HepG2 (cell line): ENCODE measurements at regions not wholly inside any gene's neighbourhood (a gene's known extent, or its start where the extent isn't known, plus 50 kb on each side); places are given as distances from the start of the nearest gene placed in this dataset.
A peak's percentile ranks its signal among the peaks of the same experiment; 100 is the strongest.
"Not testable (repeated sequence)": the region's sequence is repeated elsewhere in the genome, so short reads cannot be mapped to it uniquely, and the experiment has no call there.

Experiments used
- ATAC-seq: fragments of 200-7000 bp; cut with Tn5 transposase; 3 replicates; pipeline ENCODE4 v1.9.1; 2020; ENCODE audit warnings: mild to moderate bottlenecking, moderate library complexity
- BruUV-seq: library from RNA; stranded (reverse); fragments of 400-500 nt; replicated peaks from 2 replicates; lab custom pipeline; 2021; lab: Mats Ljungman, UMichigan
- CTCF ChIA-PET: fragments of 300-600 bp; formaldehyde crosslinking; extraction: SDS; loops from one replicate; lab custom pipeline; 2021; ENCODE audit warnings: low total read pairs, inconsistent platforms, low intra/inter-chr PET ratio; lab: Yijun Ruan, JAX
- POLR2A ChIA-PET: fragments of 350-600 bp; sonication (Branson Sonifier 250); formaldehyde crosslinking; loops from one replicate; lab custom pipeline; 2020; ENCODE audit warnings: antibody characterized with exemption, inconsistent platforms; lab: Yijun Ruan, JAX
- DNase-seq: peaks from one replicate; pipeline ENCODE4 v3.0.0-alpha.2; 2015; ENCODE audit warnings: low spot score
- FAIRE-seq: peaks from 3 replicates; lab custom pipeline; 2011; peaks lifted over from hg19 to GRCh38; lab: Jason Lieb, UNC
- H2AFZ ChIP-seq: one replicate; pipeline ENCODE4 v1.6.1; 2011; ENCODE audit warnings: low read length, inconsistent platforms
- H3K27ac ChIP-seq: fragments of 300-600 bp; 3 replicates; pipeline ENCODE4 v1.8.0; 2011; ENCODE audit warnings: mixed run types, mild to moderate bottlenecking, mixed read lengths, low read length, inconsistent platforms; ENCODE audit not compliant: insufficient read depth; ENCODE audit errors: extremely low read length
- H3K27me3 ChIP-seq, 2 experiments: fragments of 200-600 bp in 1 of 2; 2 replicates in 1 of 2; 3 replicates in 1 of 2; pipeline versions ENCODE4 v1.6.0 to v1.8.0; 2011; ENCODE audit warnings: low read length in 2 of 2, mild to moderate bottlenecking in 2 of 2, moderate library complexity in 2 of 2, inconsistent platforms in 1 of 2; ENCODE audit not compliant: insufficient read depth in 2 of 2, control insufficient read depth in 1 of 2
- H3K36me3 ChIP-seq, 2 experiments: fragments of 200-600 bp in 1 of 2; replicated peaks in 1 of 2; 2 replicates in 1 of 2; 3 replicates in 1 of 2; pipeline versions ENCODE4 v1.5.1 to v1.8.0; 2011; ENCODE audit warnings: low read length in 2 of 2, inconsistent platforms in 1 of 2; ENCODE audit not compliant: insufficient read depth in 2 of 2, control insufficient read depth in 1 of 2
- H3K4me1 ChIP-seq: 2 replicates; pipeline ENCODE4 v1.5.1; 2012; ENCODE audit warnings: low read length, inconsistent platforms; ENCODE audit not compliant: insufficient read depth
- H3K4me2 ChIP-seq: 2 replicates; pipeline ENCODE4 v1.6.0; 2011; ENCODE audit warnings: low read depth, low read length, inconsistent platforms
- H3K4me3 ChIP-seq, 3 experiments: fragments of 200-600 bp in 1 of 3; sonication (generic), shearing (Covaris generic) in 1 of 3; replicated peaks in 1 of 3; 2 replicates each; pipeline ENCODE4 v1.5.1; 2011 to 2016; ENCODE audit warnings: low read length in 3 of 3, inconsistent platforms in 2 of 3, low read depth in 2 of 3, mild to moderate bottlenecking in 2 of 3, control low read depth in 1 of 3, mixed read lengths in 1 of 3; ENCODE audit not compliant: insufficient read depth in 1 of 3
- H3K79me2 ChIP-seq: one replicate; pipeline ENCODE4 v1.6.1; 2011; ENCODE audit warnings: low read length, inconsistent platforms; ENCODE audit not compliant: insufficient read depth
- H3K9ac ChIP-seq: 2 replicates; pipeline ENCODE4 v1.6.0; 2011; ENCODE audit warnings: mild to moderate bottlenecking, low read depth, low read length, inconsistent platforms; ENCODE audit not compliant: insufficient read depth
- H3K9me3 ChIP-seq: 2 replicates; pipeline ENCODE4 v1.5.1; 2012; ENCODE audit warnings: mild to moderate bottlenecking, low read length
- H4K20me1 ChIP-seq: 2 replicates; pipeline ENCODE4 v1.6.0; 2011; ENCODE audit warnings: inconsistent platforms, mild to moderate bottlenecking, low read length, moderate library complexity; ENCODE audit not compliant: insufficient read depth
- WGBS: methylation state at CpG from one replicate; pipeline ENCODE4 v1.1.6; 2017; ENCODE audit warnings: low lambda C conversion rate; 5-methylcytosine and 5-hydroxymethylcytosine counted together
- in situ Hi-C: cut with HindIII; loops from 2 replicates; pipeline ENCODE4 v1.10.0; 2017; ENCODE audit warnings: low pct_unique_long_range_greater_than_20kb; ENCODE audit not compliant: extremely low pct_ligation_motif_present
- intact Hi-C: fragments of 100-400 bp; cut with micrococcal nuclease; formaldehyde crosslinking; loops from one replicate; pipeline ENCODE4 v1.10.0; 2022; ENCODE audit not compliant: unreplicated experiment

GRCh38 chr16:70048083-70048482 lies 66.0 kb upstream of the PDPR start:
- H3K4me2 ChIP-seq, H3K9ac ChIP-seq, POLR2A ChIA-PET, intact Hi-C loops, H3K4me1 ChIP-seq, FAIRE-seq, H3K27me3 ChIP-seq, CTCF ChIA-PET, H4K20me1 ChIP-seq, H2AFZ ChIP-seq, H3K36me3 ChIP-seq, in situ Hi-C loops, H3K27ac ChIP-seq, H3K4me3 ChIP-seq, ATAC-seq, DNase-seq, BruUV-seq, H3K9me3 ChIP-seq: not testable (repeated sequence)
- 84% methylated on average over 3 of the region's 3 CpGs for WGBS
- H3K79me2 ChIP-seq, result peaks cover 23% of the 10 kb centered on the region

- H2AFZ ChIP-seq, BruUV-seq, POLR2A ChIA-PET, in situ Hi-C loops, H3K36me3 ChIP-seq, H3K27me3 ChIP-seq, DNase-seq, H3K27ac ChIP-seq, H3K9ac ChIP-seq, H4K20me1 ChIP-seq, H3K4me2 ChIP-seq, H3K4me3 ChIP-seq, FAIRE-seq, ATAC-seq, H3K9me3 ChIP-seq, CTCF ChIA-PET, intact Hi-C loops: not testable (repeated sequence)
- peaks cover 64% of the 10 kb centered on the region for H3K4me1 ChIP-seq
- H3K79me2 ChIP-seq, result peaks cover 48% of the 10 kb centered on the region
- WGBS, result 20% methylated on average over 1 of the region's 2 CpGs
Observed at GRCh38 chr16:70058056-70058455, 56.1 kb upstream of the PDPR start.

- POLR2A ChIA-PET, result interaction anchor here (1.4 kb wide), 1 partner anchor 287 kb away, joined by 3 read pairs; the partner anchor contains the start of gene DDX19A
Observed at GRCh38 chr16:70059429-70059828, 54.7 kb upstream of the PDPR start.

More at GRCh38 chr16:70059429-70059828, 54.7 kb upstream of the PDPR start:
- H4K20me1 ChIP-seq, H3K27me3 ChIP-seq, CTCF ChIA-PET, H3K9me3 ChIP-seq, in situ Hi-C loops, H3K36me3 ChIP-seq, intact Hi-C loops, H3K9ac ChIP-seq, DNase-seq, H3K4me3 ChIP-seq, ATAC-seq, FAIRE-seq, BruUV-seq, H2AFZ ChIP-seq: not testable (repeated sequence)
- Histone ChIP-seq H3K4me2 (peak overlapping the region; percentile 25; the same call in 1 of the 2 replicates), H3K27ac (peak overlapping the region; percentile 19), H3K79me2 (peaks cover 54% of the 10 kb centered on the region), H3K4me1 (peaks cover 67% of the 10 kb centered on the region)
- 68% methylated on average over 3 of the region's 3 CpGs for WGBS
